ENCODE measurements at regions not wholly inside any gene's neighbourhood (a gene's known extent, or its start where the extent isn't known, plus 50 kb on each side); places are given as distances from the start of the nearest gene placed in this dataset.

DNA sequence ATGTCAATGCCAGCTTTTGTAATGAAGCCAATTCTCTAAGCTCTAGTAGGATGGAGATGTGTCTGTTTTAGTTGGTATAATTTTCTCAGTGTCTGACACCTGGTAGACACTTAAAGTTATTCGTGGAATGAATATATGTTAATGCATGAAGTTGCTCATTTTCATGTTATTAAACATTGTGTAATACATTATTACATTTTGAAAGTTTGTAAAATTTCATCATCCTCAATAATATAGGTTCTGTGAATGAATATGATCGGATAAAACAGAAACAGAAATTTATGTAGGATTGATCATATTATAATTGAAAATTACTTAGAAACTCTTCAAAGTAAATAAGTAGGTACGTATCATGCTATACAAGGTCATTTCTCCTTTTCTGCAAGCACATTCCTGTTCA lies 625.3 kb downstream of the PLA2G4A start:
- TF ChIP-seq, protein P1, sequence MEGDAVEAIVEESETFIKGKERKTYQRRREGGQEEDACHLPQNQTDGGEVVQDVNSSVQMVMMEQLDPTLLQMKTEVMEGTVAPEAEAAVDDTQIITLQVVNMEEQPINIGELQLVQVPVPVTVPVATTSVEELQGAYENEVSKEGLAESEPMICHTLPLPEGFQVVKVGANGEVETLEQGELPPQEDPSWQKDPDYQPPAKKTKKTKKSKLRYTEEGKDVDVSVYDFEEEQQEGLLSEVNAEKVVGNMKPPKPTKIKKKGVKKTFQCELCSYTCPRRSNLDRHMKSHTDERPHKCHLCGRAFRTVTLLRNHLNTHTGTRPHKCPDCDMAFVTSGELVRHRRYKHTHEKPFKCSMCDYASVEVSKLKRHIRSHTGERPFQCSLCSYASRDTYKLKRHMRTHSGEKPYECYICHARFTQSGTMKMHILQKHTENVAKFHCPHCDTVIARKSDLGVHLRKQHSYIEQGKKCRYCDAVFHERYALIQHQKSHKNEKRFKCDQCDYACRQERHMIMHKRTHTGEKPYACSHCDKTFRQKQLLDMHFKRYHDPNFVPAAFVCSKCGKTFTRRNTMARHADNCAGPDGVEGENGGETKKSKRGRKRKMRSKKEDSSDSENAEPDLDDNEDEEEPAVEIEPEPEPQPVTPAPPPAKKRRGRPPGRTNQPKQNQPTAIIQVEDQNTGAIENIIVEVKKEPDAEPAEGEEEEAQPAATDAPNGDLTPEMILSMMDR (IDR thresholded peaks at IDR 0.05; ENCODE audit: borderline replicate concordance) = no peak
- Histone ChIP-seq H3K9me3 (replicated peaks) (no peaks in the 10 kb centered on the region), H3K27me3 (ENCODE audit: low read depth) (no peaks in the 10 kb centered on the region), H3K27ac (replicated peaks) (no peak overlapping the region), H3K4me1 (no peaks in the 10 kb centered on the region), H3K4me3 (no peak overlapping the region), H3K36me3 (no peaks in the 10 kb centered on the region)
- DNase-seq = no peak
- intact Hi-C loops (cut with micrococcal nuclease) = no loop called here

DNA sequence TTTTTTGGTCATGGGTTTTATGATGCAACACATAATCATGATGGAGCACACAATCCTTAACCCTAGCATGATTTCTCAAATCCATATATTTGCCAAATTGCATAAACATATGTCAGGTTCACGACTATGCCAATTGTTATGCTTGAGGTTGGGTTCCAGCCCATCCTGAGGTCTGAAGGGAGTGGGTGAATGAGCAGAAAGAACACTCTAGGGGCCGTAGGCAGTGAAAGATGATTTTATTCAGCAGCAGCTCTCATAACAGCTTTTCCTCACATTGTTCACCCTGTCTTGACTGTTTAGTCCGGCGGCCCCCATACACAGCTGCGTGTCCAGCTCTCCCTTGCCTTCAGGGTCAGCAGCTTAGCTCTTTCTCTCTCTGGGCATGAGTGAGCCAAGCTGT lies 627.7 kb downstream of the PLA2G4A start:
- intact Hi-C loops (cut with micrococcal nuclease) = no loop called here
- Histone ChIP-seq H3K4me1 (no peaks in the 10 kb centered on the region), H3K36me3 (no peaks in the 10 kb centered on the region), H3K27me3 (ENCODE audit: low read depth) (no peaks in the 10 kb centered on the region), H3K4me3 (no peak overlapping the region), H3K9me3 (replicated peaks) (no peaks in the 10 kb centered on the region), H3K27ac (replicated peaks) (no peak overlapping the region)
- DNase-seq = no peak
- TF ChIP-seq, protein P1 (IDR thresholded peaks at IDR 0.05; ENCODE audit: borderline replicate concordance) = no peak

DNA sequence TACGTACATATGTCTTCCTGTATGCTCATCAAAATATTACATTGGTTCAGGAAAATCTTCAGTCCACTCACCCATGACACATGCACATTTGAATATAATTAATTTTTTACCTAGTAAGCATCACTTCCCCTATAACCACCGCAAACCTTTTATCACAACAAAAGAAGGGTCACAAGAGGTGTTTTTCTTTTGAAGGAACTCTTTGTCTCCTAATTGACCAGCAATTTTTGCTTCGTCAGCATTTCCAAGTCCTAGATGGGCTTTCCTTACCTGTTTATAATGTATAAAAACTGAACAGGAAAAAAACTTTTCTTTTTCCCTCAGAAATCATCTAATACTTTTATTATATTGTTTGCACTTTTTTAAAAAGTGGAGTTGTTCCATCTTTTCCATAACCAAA lies 631.3 kb downstream of the PLA2G4A start:
- no peak for DNase-seq
- H3K27me3 ChIP-seq (ENCODE audit: low read depth) = no peaks in the 10 kb centered on the region
- intact Hi-C loops (cut with micrococcal nuclease) = no loop called here
- no peaks in the 10 kb centered on the region for H3K4me1 ChIP-seq
- TF ChIP-seq, protein P1 (IDR thresholded peaks at IDR 0.05; ENCODE audit: borderline replicate concordance) = no peak
- H3K27ac ChIP-seq (replicated peaks) = no peak overlapping the region
- peaks cover 25% of the 10 kb centered on the region for H3K9me3 ChIP-seq (replicated peaks)
- no peak overlapping the region for H3K4me3 ChIP-seq
- H3K36me3 ChIP-seq = no peaks in the 10 kb centered on the region

DNA sequence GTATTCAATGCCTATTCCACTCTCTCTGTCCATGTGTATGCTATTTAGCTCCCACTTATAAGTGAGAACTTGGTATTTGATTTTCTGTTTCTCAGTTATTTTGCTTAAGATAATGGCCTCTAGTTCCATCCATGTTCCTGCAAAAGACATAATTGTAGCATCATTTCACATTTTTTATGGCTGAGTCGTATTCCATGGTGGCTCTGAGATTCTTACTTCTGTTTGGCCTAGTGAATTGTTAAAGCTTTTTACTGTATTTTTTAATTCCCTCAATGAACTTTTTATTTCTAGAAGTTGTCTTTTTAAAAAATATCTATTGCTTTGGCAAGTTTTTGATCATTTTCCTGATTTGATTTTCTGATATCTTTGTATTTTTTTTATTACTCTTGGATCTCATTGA lies 635.6 kb downstream of the PLA2G4A start:
- no peak for DNase-seq
- H3K9me3 ChIP-seq (replicated peaks) = peaks cover 35% of the 10 kb centered on the region
- intact Hi-C loops (cut with micrococcal nuclease) = no loop called here

DNA sequence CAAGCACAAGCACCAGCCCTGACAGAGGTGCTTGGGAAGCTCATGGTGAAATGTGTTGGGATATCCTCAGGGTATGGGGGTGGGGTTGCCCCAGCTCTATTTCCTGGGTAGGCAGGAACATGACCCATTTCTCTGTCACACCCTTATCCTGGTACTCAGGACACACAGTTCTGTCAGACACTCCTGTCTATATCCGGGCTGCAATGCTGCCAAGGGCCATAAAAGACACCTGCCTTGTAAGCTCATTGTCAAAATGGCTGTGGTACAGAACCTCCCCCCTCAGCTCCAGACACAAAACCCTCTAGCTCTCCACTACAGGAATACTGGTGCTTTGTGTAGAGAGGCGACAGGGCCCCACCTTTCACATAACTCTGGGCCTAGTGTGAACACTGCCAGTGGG lies 636.7 kb downstream of the PLA2G4A start:
- intact Hi-C loops (cut with micrococcal nuclease) = no loop called here
- DNase-seq = no peak
- H3K36me3 ChIP-seq = no peaks in the 10 kb centered on the region

More for the DNA sequence above, 635.6 kb downstream of the PLA2G4A start:
- H3K4me3 ChIP-seq = no peak overlapping the region
- H3K27ac ChIP-seq (replicated peaks) = no peak overlapping the region
- no peaks in the 10 kb centered on the region for H3K4me1 ChIP-seq
- no peaks in the 10 kb centered on the region for H3K36me3 ChIP-seq
- TF ChIP-seq, protein P1 (IDR thresholded peaks at IDR 0.05; ENCODE audit: borderline replicate concordance) = no peak
- no peaks in the 10 kb centered on the region for H3K27me3 ChIP-seq (ENCODE audit: low read depth)

More for the DNA sequence above, 636.7 kb downstream of the PLA2G4A start:
- Histone ChIP-seq H3K27ac (replicated peaks) (no peak overlapping the region), H3K4me1 (no peaks in the 10 kb centered on the region), H3K9me3 (replicated peaks) (peaks cover 35% of the 10 kb centered on the region), H3K4me3 (no peak overlapping the region), H3K27me3 (ENCODE audit: low read depth) (no peaks in the 10 kb centered on the region)
- TF ChIP-seq, protein P1 (IDR thresholded peaks at IDR 0.05; ENCODE audit: borderline replicate concordance) = no peak
